ENCODE measurements at regions not wholly inside any gene's neighbourhood (a gene's known extent, or its start where the extent isn't known, plus 50 kb on each side); places are given as distances from the start of the nearest gene placed in this dataset.

DNA sequence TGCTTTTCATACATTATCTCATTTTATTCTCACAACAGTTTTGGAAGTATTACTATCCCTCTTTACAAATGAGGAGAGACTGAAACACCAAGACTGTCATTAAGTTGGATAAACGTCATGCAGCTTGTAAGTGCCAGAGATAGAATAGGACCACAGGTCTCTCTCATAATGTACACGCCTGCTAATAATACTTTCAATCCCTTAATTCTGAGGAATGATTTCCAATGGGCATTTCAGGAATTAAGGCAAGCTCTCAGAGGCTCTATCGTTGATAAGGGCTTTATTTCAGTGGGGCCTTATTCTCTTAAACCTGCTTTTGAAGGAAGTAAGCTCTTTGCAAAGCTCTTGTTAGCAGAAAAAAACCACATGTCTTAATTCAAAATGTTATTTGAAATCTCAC lies 229.1 kb downstream of the NFKBIZ start:
- TF ChIP-seq, protein P1, sequence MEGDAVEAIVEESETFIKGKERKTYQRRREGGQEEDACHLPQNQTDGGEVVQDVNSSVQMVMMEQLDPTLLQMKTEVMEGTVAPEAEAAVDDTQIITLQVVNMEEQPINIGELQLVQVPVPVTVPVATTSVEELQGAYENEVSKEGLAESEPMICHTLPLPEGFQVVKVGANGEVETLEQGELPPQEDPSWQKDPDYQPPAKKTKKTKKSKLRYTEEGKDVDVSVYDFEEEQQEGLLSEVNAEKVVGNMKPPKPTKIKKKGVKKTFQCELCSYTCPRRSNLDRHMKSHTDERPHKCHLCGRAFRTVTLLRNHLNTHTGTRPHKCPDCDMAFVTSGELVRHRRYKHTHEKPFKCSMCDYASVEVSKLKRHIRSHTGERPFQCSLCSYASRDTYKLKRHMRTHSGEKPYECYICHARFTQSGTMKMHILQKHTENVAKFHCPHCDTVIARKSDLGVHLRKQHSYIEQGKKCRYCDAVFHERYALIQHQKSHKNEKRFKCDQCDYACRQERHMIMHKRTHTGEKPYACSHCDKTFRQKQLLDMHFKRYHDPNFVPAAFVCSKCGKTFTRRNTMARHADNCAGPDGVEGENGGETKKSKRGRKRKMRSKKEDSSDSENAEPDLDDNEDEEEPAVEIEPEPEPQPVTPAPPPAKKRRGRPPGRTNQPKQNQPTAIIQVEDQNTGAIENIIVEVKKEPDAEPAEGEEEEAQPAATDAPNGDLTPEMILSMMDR (IDR thresholded peaks at IDR 0.05), result no peak
- TF ChIP-seq POLR2A (IDR thresholded peaks at IDR 0.05), result no peak

Measured in Peyer's patch (tissue), 4 donors.